ENCODE measurements at regions not wholly inside any gene's neighbourhood (a gene's known extent, or its start where the extent isn't known, plus 50 kb on each side); places are given as distances from the start of the nearest gene placed in this dataset.

DNA sequence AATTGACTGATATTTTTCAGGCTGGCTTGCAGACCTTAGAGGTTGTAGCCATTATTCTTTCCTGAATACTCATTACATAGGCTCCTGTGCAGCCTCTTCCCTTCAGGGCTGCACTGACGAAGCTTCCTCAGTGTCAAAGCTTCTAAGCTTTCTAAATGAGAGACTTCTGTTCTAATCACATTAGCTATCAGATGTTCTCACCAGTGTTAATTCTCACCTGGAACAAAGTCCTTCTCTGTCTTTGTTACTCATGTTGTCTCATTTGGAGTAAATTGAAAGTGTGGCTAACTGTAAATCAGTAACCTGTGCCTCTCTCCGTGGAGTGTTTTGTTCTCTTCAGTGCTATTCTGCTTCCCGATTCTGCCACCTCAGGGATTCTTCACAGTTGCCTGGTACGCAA lies 76.9 kb downstream of the MC4R start:
- ATAC-seq = no peak
- BruUV-seq (replicated peaks) = no TSS peak
- H4K20me1 ChIP-seq (ENCODE audit: control insufficient read depth, insufficient read depth) = no peaks in the 10 kb centered on the region
- no peaks in the 10 kb centered on the region for H3K9me3 ChIP-seq (replicated peaks; ENCODE audit: control insufficient read depth, insufficient read depth, low read length)
- H2AFZ ChIP-seq (ENCODE audit: control insufficient read depth, low read depth, low read length) = no peak overlapping the region
- TF ChIP-seq NR2C2 (IDR thresholded peaks at IDR 0.05; ENCODE audit: borderline replicate concordance, control insufficient read depth, insufficient read length, low read depth) (no peak), MXI1 (IDR thresholded peaks at IDR 0.05; ENCODE audit: low read depth, low read length) (no peak), MEF2A (IDR thresholded peaks at IDR 0.05; ENCODE audit: insufficient read depth, low read depth, low read length) (no peak), NFIC (IDR thresholded peaks at IDR 0.05; ENCODE audit: low read depth, low read length) (no peak), KDM1A (IDR thresholded peaks at IDR 0.05; ENCODE audit: borderline replicate concordance) (no peak), SMARCA5 (IDR thresholded peaks at IDR 0.05) (no peak), ZNF24 (IDR thresholded peaks at IDR 0.05) (no peak), CBX3 (IDR thresholded peaks at IDR 0.05; ENCODE audit: borderline replicate concordance, low read depth) (no peak), SIN3A (IDR thresholded peaks at IDR 0.05; ENCODE audit: low read depth, low read length) (no peak), NFXL1 (IDR thresholded peaks at IDR 0.05; ENCODE audit: borderline replicate concordance) (no peak), IRF4 (IDR thresholded peaks at IDR 0.05; ENCODE audit: low read depth, low read length) (no peak), ZNF274 (IDR thresholded peaks at IDR 0.05; ENCODE audit: insufficient read depth, insufficient read length) (no peak), NRF1 (conservative IDR thresholded peaks at IDR 0.05; ENCODE audit: low read depth, low read length) (no peak), RELA (IDR thresholded peaks at IDR 0.05; ENCODE audit: borderline replicate concordance, partially characterized antibody) (no peak), SRF (IDR thresholded peaks at IDR 0.05; ENCODE audit: low read depth in 2 of 2, low read length in 2 of 2) (no peak), GABPA (IDR thresholded peaks at IDR 0.05; ENCODE audit: low read depth) (no peak)
- TF ChIP-seq, protein P1, sequence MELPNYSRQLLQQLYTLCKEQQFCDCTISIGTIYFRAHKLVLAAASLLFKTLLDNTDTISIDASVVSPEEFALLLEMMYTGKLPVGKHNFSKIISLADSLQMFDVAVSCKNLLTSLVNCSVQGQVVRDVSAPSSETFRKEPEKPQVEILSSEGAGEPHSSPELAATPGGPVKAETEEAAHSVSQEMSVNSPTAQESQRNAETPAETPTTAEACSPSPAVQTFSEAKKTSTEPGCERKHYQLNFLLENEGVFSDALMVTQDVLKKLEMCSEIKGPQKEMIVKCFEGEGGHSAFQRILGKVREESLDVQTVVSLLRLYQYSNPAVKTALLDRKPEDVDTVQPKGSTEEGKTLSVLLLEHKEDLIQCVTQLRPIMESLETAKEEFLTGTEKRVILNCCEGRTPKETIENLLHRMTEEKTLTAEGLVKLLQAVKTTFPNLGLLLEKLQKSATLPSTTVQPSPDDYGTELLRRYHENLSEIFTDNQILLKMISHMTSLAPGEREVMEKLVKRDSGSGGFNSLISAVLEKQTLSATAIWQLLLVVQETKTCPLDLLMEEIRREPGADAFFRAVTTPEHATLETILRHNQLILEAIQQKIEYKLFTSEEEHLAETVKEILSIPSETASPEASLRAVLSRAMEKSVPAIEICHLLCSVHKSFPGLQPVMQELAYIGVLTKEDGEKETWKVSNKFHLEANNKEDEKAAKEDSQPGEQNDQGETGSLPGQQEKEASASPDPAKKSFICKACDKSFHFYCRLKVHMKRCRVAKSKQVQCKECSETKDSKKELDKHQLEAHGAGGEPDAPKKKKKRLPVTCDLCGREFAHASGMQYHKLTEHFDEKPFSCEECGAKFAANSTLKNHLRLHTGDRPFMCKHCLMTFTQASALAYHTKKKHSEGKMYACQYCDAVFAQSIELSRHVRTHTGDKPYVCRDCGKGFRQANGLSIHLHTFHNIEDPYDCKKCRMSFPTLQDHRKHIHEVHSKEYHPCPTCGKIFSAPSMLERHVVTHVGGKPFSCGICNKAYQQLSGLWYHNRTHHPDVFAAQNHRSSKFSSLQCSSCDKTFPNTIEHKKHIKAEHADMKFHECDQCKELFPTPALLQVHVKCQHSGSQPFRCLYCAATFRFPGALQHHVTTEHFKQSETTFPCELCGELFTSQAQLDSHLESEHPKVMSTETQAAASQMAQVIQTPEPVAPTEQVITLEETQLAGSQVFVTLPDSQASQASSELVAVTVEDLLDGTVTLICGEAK (IDR thresholded peaks at IDR 0.05; ENCODE audit: borderline replicate concordance) = no peak
- TF ChIP-seq, protein P2, sequence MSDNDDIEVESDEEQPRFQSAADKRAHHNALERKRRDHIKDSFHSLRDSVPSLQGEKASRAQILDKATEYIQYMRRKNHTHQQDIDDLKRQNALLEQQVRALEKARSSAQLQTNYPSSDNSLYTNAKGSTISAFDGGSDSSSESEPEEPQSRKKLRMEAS (IDR thresholded peaks at IDR 0.05; ENCODE audit: low read depth, low read length) = no peak
- TF ChIP-seq, protein P3, sequence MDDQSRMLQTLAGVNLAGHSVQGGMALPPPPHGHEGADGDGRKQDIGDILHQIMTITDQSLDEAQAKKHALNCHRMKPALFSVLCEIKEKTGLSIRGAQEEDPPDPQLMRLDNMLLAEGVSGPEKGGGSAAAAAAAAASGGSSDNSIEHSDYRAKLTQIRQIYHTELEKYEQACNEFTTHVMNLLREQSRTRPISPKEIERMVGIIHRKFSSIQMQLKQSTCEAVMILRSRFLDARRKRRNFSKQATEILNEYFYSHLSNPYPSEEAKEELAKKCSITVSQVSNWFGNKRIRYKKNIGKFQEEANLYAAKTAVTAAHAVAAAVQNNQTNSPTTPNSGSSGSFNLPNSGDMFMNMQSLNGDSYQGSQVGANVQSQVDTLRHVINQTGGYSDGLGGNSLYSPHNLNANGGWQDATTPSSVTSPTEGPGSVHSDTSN (IDR thresholded peaks at IDR 0.05; ENCODE audit: insufficient replicate concordance, low read depth, low read length) = no peak
- no peak overlapping the region for H3K9ac ChIP-seq (ENCODE audit: control insufficient read depth, insufficient read depth, low read length)
- intact Hi-C loops (cut with micrococcal nuclease; ENCODE audit: unreplicated experiment) = no loop called here
- CTCF ChIA-PET = interaction anchor here (1.0 kb wide), 1 partner anchor 119 kb away, joined by 3 read pairs; no protein-coding TSS in a partner anchor
- FAIRE-seq = no peak
- H3K36me3 ChIP-seq (ENCODE audit: control insufficient read depth in 2 of 2, insufficient read depth in 2 of 2, low read length in 1 of 2) = no peaks in the 10 kb centered on the region
- no peak overlapping the region for H3K4me3 ChIP-seq
- no peaks in the 10 kb centered on the region for H3K79me2 ChIP-seq (ENCODE audit: control insufficient read depth, insufficient read depth, low read length)
- in situ Hi-C loops (cut with MboI) = no loop called here
- H3K4me1 ChIP-seq (ENCODE audit: control insufficient read depth, insufficient read depth, low read length) = no peaks in the 10 kb centered on the region
- no peak overlapping the region for H3K4me2 ChIP-seq (ENCODE audit: control insufficient read depth, insufficient read depth)
- POLR2A ChIA-PET = no interaction called here
- RAD21 ChIA-PET (ENCODE audit: unreplicated experiment) = no interaction called here
- no peaks in the 10 kb centered on the region for H3K27me3 ChIP-seq (replicated peaks in 1 of 2; ENCODE audit: control insufficient read depth in 2 of 2, insufficient read depth in 2 of 2, low read length in 1 of 2)
- WGBS (ENCODE audit: insufficient coverage, insufficient replicate concordance, low lambda C conversion rate, missing lambda C conversion rate) = 32% methylated on average over 4 of the region's 4 CpGs
- no peak overlapping the region for H3K27ac ChIP-seq (ENCODE audit: control insufficient read depth, insufficient read depth)
- no peak for DNase-seq (ENCODE audit: low read depth, low spot score)
- SMC1A ChIA-PET (ENCODE audit: uncharacterized antibody, unreplicated experiment) = no interaction called here

All from GM12878 (cell line).